CD4-positive, alpha-beta T cell treated with Interleukin-2 at 100 ng/mL for 4 hours (primary cell): ENCODE measurements at regions not wholly inside any gene's neighbourhood (a gene's known extent, or its start where the extent isn't known, plus 50 kb on each side); places are given as distances from the start of the nearest gene placed in this dataset.

Experiments used
- DNase-seq: peaks from one replicate; pipeline ENCODE4 v3.0.0-alpha.2; 2020; ENCODE audit warnings: low spot score

GRCh38 chr12:58795825-58796224 is 124.5 kb downstream of the LRIG3 start:
- DNase-seq: no peak

- no peak for DNase-seq
These were observed 118.3 kb downstream of the LRIG3 start for GRCh38 chr12:58801986-58802385.

GRCh38 chr12:58803908-58804307 is 116.4 kb downstream of the LRIG3 start:
- DNase-seq: no peak

- no peak for DNase-seq
These were observed 115.6 kb downstream of the LRIG3 start for GRCh38 chr12:58804749-58805148.

GRCh38 chr12:58809064-58809607 is 111.2 kb downstream of the LRIG3 start:
- no peak for DNase-seq

- no peak for DNase-seq
These were observed 109.0 kb downstream of the LRIG3 start for GRCh38 chr12:58811346-58811745.

- no peak for DNase-seq
These were observed 108.1 kb downstream of the LRIG3 start for GRCh38 chr12:58812214-58812613.

- DNase-seq: no peak
These were observed 106.3 kb downstream of the LRIG3 start for GRCh38 chr12:58814036-58814435.

GRCh38 chr12:58815235-58815634 is 105.1 kb downstream of the LRIG3 start:
- no peak for DNase-seq

GRCh38 chr12:58818546-58818945 is 101.8 kb downstream of the LRIG3 start:
- no peak for DNase-seq

GRCh38 chr12:58819345-58819744 is 101.0 kb downstream of the LRIG3 start:
- no peak for DNase-seq

- DNase-seq: no peak
These were observed 100.3 kb downstream of the LRIG3 start for GRCh38 chr12:58819985-58820384.
